ENCODE measurements at regions not wholly inside any gene's neighbourhood (a gene's known extent, or its start where the extent isn't known, plus 50 kb on each side); places are given as distances from the start of the nearest gene placed in this dataset.

- TF ChIP-seq, protein P1, sequence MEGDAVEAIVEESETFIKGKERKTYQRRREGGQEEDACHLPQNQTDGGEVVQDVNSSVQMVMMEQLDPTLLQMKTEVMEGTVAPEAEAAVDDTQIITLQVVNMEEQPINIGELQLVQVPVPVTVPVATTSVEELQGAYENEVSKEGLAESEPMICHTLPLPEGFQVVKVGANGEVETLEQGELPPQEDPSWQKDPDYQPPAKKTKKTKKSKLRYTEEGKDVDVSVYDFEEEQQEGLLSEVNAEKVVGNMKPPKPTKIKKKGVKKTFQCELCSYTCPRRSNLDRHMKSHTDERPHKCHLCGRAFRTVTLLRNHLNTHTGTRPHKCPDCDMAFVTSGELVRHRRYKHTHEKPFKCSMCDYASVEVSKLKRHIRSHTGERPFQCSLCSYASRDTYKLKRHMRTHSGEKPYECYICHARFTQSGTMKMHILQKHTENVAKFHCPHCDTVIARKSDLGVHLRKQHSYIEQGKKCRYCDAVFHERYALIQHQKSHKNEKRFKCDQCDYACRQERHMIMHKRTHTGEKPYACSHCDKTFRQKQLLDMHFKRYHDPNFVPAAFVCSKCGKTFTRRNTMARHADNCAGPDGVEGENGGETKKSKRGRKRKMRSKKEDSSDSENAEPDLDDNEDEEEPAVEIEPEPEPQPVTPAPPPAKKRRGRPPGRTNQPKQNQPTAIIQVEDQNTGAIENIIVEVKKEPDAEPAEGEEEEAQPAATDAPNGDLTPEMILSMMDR (IDR thresholded peaks at IDR 0.05) = no peak
- TF ChIP-seq POLR2A (IDR thresholded peaks at IDR 0.05) = no peak
Measured at GRCh38 chr4:33045334-33045733, 2325.2 kb downstream of the PCDH7 start.
